ENCODE measurements at regions not wholly inside any gene's neighbourhood (a gene's known extent, or its start where the extent isn't known, plus 50 kb on each side); places are given as distances from the start of the nearest gene placed in this dataset.

DNA sequence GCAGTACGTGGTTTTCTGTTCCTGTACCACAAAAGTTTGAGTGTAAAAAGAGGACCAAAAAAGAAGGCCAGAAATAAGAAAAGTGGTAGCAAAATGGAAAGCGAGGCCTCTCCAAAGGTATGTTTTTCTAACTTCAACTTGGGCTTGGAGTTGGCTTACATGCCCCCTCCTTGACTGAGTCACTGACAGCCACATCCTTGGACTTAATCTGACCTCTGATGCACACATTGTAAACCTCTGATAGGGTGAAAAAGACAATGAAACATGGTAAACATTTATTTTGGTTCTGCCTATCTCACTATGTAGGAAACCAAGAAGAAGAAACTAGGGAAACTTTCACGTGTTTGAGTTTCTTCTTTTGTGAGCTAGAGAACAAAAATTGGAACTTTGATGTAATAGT is 503.2 kb upstream of the ID4 start:
- POLR2A ChIA-PET = no interaction called here
- no peak for DNase-seq (ENCODE audit: extremely low spot score)

DNA sequence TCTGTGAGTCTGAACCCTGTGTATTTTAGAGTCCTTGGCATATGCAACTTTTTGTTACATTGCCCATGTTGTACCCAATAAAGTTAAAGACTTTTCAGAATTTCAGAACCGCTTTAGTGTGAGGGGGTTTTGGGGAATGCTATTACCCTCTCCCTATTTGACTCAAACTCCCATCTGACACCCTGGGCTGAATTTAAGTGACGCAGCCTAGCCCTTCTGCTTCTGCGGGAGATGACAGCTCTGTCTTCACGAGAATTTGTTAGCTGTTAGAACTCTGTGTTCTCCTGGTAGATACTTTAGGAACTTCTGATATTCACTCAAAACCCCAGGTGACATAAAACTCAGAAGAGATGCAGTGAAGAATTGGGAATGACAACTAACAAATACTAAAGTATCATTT is 500.6 kb upstream of the ID4 start:
- TF ChIP-seq, protein P1, sequence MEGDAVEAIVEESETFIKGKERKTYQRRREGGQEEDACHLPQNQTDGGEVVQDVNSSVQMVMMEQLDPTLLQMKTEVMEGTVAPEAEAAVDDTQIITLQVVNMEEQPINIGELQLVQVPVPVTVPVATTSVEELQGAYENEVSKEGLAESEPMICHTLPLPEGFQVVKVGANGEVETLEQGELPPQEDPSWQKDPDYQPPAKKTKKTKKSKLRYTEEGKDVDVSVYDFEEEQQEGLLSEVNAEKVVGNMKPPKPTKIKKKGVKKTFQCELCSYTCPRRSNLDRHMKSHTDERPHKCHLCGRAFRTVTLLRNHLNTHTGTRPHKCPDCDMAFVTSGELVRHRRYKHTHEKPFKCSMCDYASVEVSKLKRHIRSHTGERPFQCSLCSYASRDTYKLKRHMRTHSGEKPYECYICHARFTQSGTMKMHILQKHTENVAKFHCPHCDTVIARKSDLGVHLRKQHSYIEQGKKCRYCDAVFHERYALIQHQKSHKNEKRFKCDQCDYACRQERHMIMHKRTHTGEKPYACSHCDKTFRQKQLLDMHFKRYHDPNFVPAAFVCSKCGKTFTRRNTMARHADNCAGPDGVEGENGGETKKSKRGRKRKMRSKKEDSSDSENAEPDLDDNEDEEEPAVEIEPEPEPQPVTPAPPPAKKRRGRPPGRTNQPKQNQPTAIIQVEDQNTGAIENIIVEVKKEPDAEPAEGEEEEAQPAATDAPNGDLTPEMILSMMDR (IDR thresholded peaks at IDR 0.05; ENCODE audit: control extremely low read depth, extremely low read depth, low read depth, missing control alignments) = no peak
- CTCF ChIA-PET = interaction anchor here (1.1 kb wide), 1 partner anchor 10 kb away, joined by 3 read pairs; no protein-coding TSS in a partner anchor
- no peak for DNase-seq (ENCODE audit: extremely low spot score)
- POLR2A ChIA-PET = no interaction called here

More for the DNA sequence above, 503.2 kb upstream of the ID4 start:
- TF ChIP-seq, protein P1 (IDR thresholded peaks at IDR 0.05; ENCODE audit: control extremely low read depth, extremely low read depth, low read depth, missing control alignments) = no peak
- CTCF ChIA-PET = interaction anchor here (1.3 kb wide), 1 partner anchor 8 kb away, joined by 3 read pairs; no protein-coding TSS in a partner anchor

DNA sequence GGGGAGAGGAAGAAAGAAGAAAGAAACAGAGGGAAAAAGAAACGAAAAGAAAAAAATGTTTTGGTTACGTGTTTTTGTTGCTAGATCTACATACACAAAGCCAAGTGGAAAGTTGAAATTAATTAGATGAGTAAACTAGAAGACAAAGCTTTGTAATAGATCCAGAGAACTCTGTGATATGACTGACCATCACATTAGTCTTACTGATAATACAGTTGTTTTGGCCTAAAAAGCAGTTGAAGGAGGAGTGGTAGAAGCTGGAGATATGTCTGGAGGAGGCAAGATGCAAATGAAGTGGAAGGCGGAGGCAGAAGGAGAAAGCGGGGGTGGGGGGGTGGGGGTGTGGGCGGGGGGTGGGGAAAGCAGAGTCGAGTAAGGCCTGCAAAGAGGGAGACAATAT is 500.1 kb upstream of the ID4 start:
- TF ChIP-seq, protein P1 (IDR thresholded peaks at IDR 0.05; ENCODE audit: control extremely low read depth, extremely low read depth, low read depth, missing control alignments) = no peak
- POLR2A ChIA-PET = no interaction called here
- CTCF ChIA-PET = interaction anchor here (1.1 kb wide), 1 partner anchor 11 kb away, joined by 3 read pairs; no protein-coding TSS in a partner anchor
- DNase-seq (ENCODE audit: extremely low spot score) = no peak

DNA sequence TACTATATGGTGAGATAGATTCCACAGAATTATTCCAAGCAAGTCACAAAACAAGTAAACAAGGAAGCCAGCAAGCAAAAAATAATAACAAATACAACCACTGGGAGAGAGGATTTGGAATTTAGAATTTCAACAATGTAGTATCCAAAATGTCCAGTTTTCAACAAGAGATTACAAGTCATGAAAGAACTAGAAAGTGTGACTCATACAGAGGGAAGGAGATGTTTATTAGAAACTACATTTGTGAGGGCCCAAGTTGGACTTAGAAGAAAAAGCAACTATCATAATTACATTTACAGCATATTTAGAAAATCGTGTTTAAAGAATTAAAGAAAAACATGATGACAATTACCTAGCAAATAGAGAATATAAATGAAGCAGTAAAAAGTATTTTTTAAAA is 494.6 kb upstream of the ID4 start:
- DNase-seq (ENCODE audit: extremely low spot score) = no peak
- ChIA-PET CTCF (no interaction called here), POLR2A (no interaction called here)
- TF ChIP-seq, protein P1 (IDR thresholded peaks at IDR 0.05; ENCODE audit: control extremely low read depth, extremely low read depth, low read depth, missing control alignments) = no peak

DNA sequence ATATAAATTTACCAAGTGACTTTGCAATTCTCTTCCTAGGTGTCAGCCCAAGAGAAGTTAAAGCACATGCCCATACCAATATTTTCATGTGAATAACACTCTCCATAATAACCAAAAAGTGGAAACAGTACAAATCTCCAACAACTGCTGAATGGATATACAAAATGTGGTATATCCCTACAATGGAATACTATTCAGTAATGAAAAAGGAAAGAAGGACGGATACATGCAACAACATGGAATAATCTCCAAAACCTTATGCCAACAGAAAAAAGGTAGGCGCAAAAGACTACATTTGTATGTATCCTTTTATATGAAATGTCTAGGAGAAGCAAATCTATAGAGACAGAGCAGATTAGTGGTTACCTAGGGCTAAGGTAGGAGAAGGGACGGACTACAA is 487.7 kb upstream of the ID4 start:
- CTCF ChIA-PET = no interaction called here
- no peak for DNase-seq (ENCODE audit: extremely low spot score)
- POLR2A ChIA-PET = no interaction called here
- TF ChIP-seq, protein P1 (IDR thresholded peaks at IDR 0.05; ENCODE audit: control extremely low read depth, extremely low read depth, low read depth, missing control alignments) = no peak

DNA sequence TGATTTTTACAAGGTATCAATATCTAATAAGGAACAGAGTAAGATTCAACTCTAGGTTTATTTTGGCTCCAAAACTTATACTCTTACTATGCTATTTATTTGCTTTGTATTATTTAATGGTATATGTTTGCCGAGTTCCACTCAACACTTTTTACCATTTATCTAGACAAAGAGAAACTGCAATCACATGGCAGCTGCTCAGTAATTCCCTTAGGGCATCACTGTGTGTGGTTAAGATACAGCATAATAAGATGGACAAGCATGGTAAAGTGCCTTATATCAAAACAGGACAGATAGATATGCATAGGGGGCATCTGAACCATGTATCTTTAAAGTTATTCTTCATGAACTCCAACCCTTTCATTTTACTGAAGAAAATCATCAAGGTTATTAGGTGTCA is 483.0 kb upstream of the ID4 start:
- no peak for DNase-seq (ENCODE audit: extremely low spot score)
- TF ChIP-seq, protein P1 (IDR thresholded peaks at IDR 0.05; ENCODE audit: control extremely low read depth, extremely low read depth, low read depth, missing control alignments) = no peak
- CTCF ChIA-PET = no interaction called here
- POLR2A ChIA-PET = no interaction called here

DNA sequence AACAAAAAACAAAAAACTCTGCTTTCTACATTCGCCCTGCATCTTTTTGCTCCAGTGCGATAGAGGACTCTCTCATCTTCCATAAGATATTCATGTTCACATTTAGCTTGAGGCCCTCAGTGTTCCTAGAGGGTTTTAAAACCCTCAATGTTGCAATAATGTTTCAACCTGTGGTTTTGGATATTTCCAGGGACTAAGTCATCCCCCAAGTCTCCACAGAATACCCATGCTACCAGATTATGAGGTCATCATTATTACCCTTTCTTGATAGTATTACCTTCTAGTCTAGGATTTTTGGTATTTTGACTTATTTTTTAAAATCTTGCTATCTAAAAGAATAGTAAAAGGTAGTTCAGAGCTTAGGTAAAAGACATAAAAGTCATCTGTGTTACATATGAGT is 480.5 kb upstream of the ID4 start:
- CTCF ChIA-PET = no interaction called here
- no peak for DNase-seq (ENCODE audit: extremely low spot score)
- TF ChIP-seq, protein P1 (IDR thresholded peaks at IDR 0.05; ENCODE audit: control extremely low read depth, extremely low read depth, low read depth, missing control alignments) = no peak
- POLR2A ChIA-PET = no interaction called here
